Lower lobe of right lung (tissue), 2 donors: ENCODE measurements at regions not wholly inside any gene's neighbourhood (a gene's known extent, or its start where the extent isn't known, plus 50 kb on each side); places are given as distances from the start of the nearest gene placed in this dataset.

Experiments used
- ATAC-seq, 2 donors: fragments of 200-7000 bp; cut with Tn5 transposase; one replicate each; pipeline ENCODE4 v1.9.1; 2020 to 2022; ENCODE audit warnings: mild to moderate bottlenecking in 2 of 2, moderate library complexity in 2 of 2
- DNase-seq: peaks from one replicate; pipeline ENCODE4 v3.0.0-alpha.2; 2020
- H3K27ac ChIP-seq: fragments of 200-600 bp; one replicate; pipeline ENCODE4 v1.8.0; 2022
- H3K27me3 ChIP-seq: fragments of 200-600 bp; one replicate; pipeline ENCODE4 v1.8.0; 2022; ENCODE audit warnings: low read depth
- H3K36me3 ChIP-seq: fragments of 200-600 bp; one replicate; pipeline ENCODE4 v1.8.0; 2022; ENCODE audit warnings: mild to moderate bottlenecking
- H3K4me1 ChIP-seq: fragments of 200-600 bp; one replicate; pipeline ENCODE4 v1.8.0; 2022
- H3K4me3 ChIP-seq: fragments of 200-600 bp; one replicate; pipeline ENCODE4 v1.8.0; 2022; ENCODE audit warnings: mild to moderate bottlenecking
- H3K9me3 ChIP-seq: fragments of 200-600 bp; one replicate; pipeline ENCODE4 v1.8.0; 2022
- intact Hi-C: fragments of 100-400 bp; cut with DNase I; formaldehyde crosslinking; loops from one replicate; pipeline ENCODE4 v1.11.0; 2022
- TF ChIP-seq, protein P1 (sequence below): fragments of 200-600 bp; IDR thresholded peaks from one replicate; pipeline ENCODE4 v1.8.0; 2022; ENCODE audit warnings: antibody characterized with exemption, mild to moderate bottlenecking
- donor health status: DM: no; HTN: yes; CAD: no; lungs with severe emphysema.

DNA sequence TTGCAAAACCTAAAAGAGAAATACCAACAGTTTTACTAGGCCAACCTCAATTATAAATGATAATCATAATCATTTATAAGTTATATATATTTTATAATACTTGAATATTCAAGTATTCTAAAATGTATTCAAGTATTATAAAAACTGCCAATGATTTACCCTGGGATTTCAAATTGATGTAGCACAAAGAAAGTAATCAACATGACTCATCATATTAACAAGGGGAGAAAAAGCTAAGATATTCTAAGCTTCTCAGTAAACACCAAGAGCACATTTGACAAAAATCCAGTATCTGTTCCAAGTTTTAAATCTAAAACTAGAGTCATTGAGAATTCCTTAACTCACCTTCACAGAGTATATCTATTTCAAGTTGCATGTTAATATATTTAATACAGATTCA is 56.1 kb downstream of the CAPZA3 start:
- Histone ChIP-seq H3K9me3 (no peaks in the 10 kb centered on the region), H3K27ac (no peak overlapping the region), H3K4me3 (no peak overlapping the region), H3K36me3 (no peaks in the 10 kb centered on the region), H3K4me1 (no peaks in the 10 kb centered on the region), H3K27me3 (no peaks in the 10 kb centered on the region)
- DNase-seq (no peak), ATAC-seq (no peak)
- TF ChIP-seq, protein P1, sequence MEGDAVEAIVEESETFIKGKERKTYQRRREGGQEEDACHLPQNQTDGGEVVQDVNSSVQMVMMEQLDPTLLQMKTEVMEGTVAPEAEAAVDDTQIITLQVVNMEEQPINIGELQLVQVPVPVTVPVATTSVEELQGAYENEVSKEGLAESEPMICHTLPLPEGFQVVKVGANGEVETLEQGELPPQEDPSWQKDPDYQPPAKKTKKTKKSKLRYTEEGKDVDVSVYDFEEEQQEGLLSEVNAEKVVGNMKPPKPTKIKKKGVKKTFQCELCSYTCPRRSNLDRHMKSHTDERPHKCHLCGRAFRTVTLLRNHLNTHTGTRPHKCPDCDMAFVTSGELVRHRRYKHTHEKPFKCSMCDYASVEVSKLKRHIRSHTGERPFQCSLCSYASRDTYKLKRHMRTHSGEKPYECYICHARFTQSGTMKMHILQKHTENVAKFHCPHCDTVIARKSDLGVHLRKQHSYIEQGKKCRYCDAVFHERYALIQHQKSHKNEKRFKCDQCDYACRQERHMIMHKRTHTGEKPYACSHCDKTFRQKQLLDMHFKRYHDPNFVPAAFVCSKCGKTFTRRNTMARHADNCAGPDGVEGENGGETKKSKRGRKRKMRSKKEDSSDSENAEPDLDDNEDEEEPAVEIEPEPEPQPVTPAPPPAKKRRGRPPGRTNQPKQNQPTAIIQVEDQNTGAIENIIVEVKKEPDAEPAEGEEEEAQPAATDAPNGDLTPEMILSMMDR = no peak
- intact Hi-C loops = no loop called here

DNA sequence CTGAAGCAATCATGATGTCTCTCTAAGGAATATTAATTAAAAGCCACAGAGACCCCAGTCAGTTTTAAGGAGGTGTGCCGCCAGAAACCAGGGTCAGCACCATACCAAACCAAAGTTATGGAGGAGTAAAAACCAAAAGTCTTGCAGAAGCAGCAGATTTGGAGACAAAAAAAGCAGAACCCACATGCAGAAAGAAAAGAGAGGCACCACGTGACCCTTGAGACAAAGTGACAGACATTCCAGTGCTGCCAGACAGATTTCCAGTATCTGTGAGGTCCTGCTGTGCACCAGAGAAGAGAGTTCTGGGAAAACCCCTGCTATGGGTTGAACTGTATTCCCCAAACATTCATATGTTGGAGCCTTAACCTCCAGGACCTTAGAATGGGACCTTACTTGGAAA is 59.7 kb downstream of the CAPZA3 start:
- Histone ChIP-seq H3K4me3 (no peak overlapping the region), H3K36me3 (no peaks in the 10 kb centered on the region), H3K4me1 (no peaks in the 10 kb centered on the region), H3K27ac (no peak overlapping the region), H3K9me3 (no peaks in the 10 kb centered on the region), H3K27me3 (no peaks in the 10 kb centered on the region)
- intact Hi-C loops = no loop called here
- ATAC-seq (no peak), DNase-seq (no peak)
- TF ChIP-seq, protein P1 = no peak

DNA sequence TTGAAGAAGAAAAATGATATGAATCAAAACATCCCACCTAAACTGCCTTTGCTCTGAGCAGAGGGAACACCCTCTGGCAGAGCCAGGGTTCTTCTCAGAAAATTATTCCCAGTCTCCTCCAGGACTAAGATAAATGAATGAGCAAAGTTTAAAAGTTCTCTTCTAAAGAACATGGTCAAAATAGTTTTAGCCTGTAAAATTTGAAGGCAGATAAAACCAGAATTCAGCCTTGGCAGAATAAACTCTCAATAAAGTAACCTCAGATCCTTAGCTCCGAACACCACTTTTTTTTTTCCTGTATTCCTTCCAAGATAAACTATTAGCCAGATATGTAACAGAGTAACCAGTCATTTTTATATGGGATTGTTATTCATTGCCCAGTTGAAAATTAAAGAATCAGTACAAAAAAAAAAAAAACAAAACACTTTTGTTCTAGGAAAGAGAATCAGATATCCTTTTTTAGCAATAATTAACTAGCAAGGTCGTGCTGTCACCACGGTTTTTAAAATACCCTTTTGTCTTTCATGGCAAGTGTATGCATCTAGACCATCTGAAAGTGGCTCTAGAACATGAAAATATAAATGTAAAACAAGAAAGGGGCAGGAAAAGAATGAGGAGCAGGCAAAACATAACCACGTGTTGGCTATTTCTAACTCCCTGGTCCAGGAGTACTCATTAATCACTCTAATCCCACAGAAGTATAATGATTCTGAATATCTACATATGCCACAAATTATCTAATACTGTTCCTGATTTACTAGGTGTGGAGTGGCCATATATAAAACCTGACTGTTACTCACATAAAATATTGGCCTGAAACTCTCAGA is 60.8 kb downstream of the CAPZA3 start:
- Histone ChIP-seq H3K27me3 (no peaks in the 10 kb centered on the region), H3K36me3 (no peaks in the 10 kb centered on the region), H3K4me1 (no peaks in the 10 kb centered on the region), H3K4me3 (no peak overlapping the region), H3K9me3 (no peaks in the 10 kb centered on the region), H3K27ac (no peak overlapping the region)
- ATAC-seq (no peak), DNase-seq (no peak)
- intact Hi-C loops = no loop called here
- TF ChIP-seq, protein P1 = no peak

DNA sequence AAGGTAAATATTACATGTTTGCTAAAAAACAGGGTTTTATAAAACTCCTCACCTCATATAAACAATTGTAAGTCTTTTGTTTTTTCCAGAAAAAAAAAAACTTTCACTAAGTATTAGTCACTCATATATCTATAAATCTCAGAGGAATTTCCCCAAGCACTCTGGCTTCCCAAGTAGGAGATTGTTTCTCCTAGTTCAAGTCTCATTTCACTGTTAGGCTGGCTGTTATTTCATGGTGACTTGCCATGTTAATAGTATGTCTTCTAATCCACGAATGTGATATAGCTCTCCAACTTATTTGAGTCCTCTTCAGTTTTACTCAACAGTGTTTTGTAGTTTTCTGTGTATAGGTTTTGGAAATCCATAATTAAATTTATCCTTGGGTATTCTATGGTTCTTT is 61.6 kb downstream of the CAPZA3 start:
- no peak overlapping the region for H3K27ac ChIP-seq
- no peak overlapping the region for H3K4me3 ChIP-seq

DNA sequence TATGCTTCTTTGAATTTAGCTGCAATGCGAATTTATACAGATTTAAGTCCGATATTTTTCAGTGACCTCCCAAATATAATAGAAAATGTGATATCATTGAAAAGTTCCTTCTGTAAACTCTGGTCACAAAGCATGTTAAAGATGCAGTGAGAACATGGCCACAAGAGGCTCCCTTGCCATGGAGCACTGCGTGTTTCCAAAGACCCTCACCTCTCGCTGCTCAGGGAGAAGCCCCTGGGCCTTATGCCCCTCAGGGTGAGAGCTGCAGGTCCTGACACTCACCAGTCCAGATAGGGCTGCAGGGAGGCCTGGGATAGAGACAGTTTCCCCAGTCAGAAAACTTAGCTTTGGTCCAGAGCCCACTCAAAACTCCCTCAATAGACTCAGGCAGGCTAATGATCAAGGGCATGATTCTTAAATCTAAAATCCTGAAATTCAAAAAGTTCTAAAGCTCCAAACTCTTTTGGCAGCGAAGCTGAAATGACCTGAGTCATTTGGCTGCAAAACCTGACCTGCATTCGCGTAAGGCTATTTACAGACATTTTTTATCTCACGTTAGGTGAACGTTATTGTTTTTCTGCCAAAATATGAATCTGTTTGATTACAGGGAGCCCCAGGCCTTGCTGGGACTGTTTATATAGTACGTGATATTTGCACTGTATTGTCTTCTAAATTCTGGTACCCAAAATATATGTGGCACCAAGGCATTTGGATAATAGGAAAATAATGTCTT is 67.8 kb downstream of the CAPZA3 start:
- TF ChIP-seq, protein P1 = no peak
- Histone ChIP-seq H3K9me3 (no peaks in the 10 kb centered on the region), H3K27me3 (no peaks in the 10 kb centered on the region), H3K27ac (no peak overlapping the region), H3K36me3 (no peaks in the 10 kb centered on the region), H3K4me3 (no peak overlapping the region), H3K4me1 (no peaks in the 10 kb centered on the region)
- intact Hi-C loops = no loop called here
- DNase-seq (no peak), ATAC-seq (no peak)

More for the DNA sequence above, 61.6 kb downstream of the CAPZA3 start:
- Histone ChIP-seq H3K4me1 (no peaks in the 10 kb centered on the region), H3K36me3 (no peaks in the 10 kb centered on the region), H3K27me3 (no peaks in the 10 kb centered on the region), H3K9me3 (no peaks in the 10 kb centered on the region)
- TF ChIP-seq, protein P1 = no peak
- intact Hi-C loops = no loop called here
- ATAC-seq (no peak), DNase-seq (no peak)
